NCI-H82 (cell line): ENCODE measurements at regions not wholly inside any gene's neighbourhood (a gene's known extent, or its start where the extent isn't known, plus 50 kb on each side); places are given as distances from the start of the nearest gene placed in this dataset.

ENCODE experiments used
- DNase-seq: peaks from one replicate; lab custom pipeline; 2025; lab: John Stamatoyannopoulos, UW

DNA sequence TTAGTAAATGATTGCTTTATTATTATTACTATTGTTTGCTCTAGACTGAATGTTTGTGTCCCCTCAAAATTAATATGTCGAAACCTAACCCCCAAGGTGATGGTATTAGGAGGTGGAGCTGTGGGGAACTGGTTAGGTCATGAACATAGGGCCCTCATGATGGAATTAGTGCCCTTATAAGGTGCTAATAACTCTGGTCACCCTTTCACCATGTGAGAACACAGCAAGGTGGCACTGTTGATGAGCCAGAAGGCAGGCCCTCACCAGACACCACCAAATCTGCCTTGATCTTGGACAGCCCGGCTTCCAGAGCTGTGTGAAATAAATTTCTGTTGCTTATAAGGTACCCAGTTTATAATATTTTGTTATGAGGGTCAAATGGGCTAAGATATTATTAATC lies 95.8 kb downstream of the BDNF start:
- DNase-seq = peak; percentile 3

DNA sequence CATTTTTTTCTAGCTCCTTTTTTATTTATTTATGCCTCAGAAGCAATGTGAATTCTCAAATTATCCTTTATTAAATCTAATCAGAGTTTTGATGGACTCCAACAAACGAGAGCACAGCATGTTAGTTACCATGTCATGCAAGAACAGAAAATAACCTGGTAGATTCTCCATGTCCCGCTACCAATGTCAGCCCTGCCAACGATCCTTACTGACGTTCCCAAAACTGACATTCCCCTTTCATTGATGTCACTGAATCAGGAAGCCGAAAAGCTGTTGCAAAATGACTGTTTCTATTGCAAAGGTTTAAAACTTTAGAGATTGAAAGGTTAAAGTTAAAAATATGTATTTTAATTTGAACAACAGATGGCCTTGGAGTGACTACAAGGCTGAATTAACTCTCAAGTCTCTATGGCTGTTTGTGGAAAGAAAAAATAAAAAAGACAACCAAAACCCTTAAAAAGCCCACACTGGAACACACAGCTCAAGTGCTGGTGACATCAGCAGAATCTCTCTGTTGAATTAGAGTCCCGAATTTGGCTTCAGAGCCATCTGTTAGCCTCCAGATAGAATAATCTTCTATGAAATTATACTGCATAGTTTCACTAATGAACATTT lies 96.8 kb downstream of the BDNF start:
- DNase-seq = no peak

DNA sequence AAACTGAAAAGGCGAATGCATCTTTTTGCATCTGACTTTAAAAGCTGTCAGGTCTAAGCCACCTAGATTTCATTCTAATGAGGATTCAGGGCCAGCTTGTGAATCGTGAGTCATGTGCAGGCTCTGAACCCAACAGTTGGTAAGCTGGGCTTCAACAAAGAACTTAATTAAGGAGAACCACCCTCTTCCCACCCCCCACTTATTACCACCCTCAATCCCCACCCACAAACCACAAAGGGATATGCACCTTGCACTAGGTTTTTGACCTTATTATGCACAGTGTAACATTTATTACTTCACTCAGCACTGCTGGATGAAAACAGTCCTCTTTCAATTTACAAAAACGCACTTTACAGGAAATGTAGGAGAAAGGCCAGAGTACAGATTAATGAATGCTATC lies 94.1 kb upstream of the LIN7C start:
- DNase-seq = peak; percentile 5

DNA sequence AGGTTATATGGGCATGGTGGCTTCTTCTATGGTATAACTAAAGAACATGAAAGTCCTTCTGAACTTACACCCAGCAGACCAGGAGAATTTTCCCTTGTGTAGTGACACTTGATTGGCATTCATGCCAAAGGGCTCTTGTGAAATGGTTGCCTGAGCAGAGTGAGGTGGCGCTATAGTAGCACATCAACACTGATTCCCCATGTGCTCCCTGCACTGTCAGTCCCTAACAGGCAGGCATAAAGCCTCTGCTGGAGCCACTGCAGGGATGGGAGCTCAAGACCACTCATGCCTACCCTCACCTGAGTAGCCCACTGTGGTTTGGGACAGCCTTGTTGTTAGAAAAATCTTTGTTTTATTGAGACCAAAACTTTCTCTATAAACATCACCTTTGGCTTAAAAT lies 92.6 kb upstream of the LIN7C start:
- no peak for DNase-seq

- no peak for DNase-seq
Observed at GRCh38 chr11:27596802-27597201, 90.2 kb upstream of the LIN7C start.

DNA sequence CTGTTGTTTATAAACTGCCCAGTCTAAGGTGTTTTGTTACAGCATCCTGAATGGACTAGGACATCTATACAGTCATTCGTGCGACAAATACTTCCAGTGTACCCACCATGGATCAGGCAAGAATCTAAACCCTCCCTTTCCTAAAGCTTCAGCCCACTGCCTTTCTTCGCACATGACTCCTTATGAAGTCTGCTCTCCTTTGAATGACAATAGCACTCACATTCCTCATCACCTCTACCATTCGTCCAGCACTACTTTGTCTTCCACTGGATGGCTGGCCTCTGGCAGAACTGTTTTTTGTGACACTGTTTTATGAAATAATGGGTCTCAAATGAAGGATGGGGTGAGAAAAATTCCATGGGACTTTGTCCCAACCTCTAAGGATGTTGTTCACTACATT lies 89.8 kb upstream of the LIN7C start:
- no peak for DNase-seq

- no peak for DNase-seq
Observed at GRCh38 chr11:27592098-27592780, 85.7 kb upstream of the LIN7C start.

- DNase-seq = no peak
Observed at GRCh38 chr11:27582621-27583020, 76.1 kb upstream of the LIN7C start.

- peak; percentile 74 for DNase-seq
Observed at GRCh38 chr11:27574342-27574741, 67.8 kb upstream of the LIN7C start.

DNA sequence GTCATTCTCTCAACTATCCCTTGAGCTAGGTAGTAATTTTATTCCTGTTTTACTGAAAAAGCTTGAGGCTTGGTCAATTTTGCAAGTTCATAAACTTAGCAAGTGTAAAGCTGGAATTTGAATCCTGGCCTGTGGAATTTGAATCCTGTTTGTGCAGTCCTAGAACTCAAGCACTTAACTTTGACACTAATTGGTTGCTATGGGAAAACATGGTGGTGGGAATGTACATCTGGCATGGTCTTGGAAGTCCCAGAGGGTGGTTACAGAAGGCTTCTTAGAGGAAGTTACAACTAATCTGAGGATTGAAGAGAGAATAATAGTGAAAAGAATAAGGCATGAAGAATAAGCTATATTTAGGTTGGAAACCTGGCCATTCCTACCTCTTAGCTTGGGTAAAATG lies 66.5 kb upstream of the LIN7C start:
- peak; percentile 24 for DNase-seq

GRCh38 chr11:27571154-27571810 lies 64.7 kb upstream of the LIN7C start:
- no peak for DNase-seq

DNA sequence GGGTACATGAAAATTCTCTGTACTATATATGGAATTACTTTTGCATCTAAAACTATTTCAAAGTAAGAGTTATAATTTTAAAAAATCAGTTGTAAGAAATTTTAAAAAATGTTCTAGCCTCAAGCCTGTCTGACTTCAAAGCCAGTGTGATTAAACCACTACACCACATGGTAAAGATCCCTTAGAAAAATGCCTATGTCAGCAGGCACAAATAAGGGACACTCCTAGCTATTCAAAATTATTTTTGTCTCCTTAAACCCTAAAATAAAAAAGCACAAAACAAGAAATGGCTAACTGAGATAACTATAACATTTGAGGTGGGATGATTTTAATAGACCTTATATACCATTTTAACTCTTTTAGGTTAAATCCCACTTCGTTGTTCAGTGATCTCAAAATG lies 64.0 kb upstream of the LIN7C start:
- DNase-seq = no peak

- no peak for DNase-seq
Observed at GRCh38 chr11:27563641-27564040, 57.1 kb upstream of the LIN7C start.

GRCh38 chr11:27563201-27563600 lies 56.6 kb upstream of the LIN7C start:
- DNase-seq = no peak

DNA sequence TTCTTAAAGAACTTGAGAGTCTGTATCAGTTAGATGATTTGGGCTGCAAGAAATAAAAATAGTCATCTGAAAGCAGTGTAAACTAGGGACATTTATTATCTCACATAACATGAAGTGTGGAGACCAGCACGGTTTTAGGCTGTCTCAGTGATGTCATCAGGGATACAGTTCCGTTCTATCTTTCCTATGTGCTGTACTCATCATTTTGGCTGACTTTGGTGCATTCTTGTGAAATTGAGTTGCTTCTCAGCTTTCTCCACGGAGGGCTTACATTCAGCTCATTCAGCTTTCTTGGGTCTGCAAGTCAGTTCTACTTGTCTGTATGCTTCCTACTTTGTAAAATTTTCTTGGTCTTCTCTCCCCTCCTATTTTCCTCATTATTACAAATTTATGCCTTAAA lies 51.8 kb upstream of the LIN7C start:
- DNase-seq = no peak

DNA sequence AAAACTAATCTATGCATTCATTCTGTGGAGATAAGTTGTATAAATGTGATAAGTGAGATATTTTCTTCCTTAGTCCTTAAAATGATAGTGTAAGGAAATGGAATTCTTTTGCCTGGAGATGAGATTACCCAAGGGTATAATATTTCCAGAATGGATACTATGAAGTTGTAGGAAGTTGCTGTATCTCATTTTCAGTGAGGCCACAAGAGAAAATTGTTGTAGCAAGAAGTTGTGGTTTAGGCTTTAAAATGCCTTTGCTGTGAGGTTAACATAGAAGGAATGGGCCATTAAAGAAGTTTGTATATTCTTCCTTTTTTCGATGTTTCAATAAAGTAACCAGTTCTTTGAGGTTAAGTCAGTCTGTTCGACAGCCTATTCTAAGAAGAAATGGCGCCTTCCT lies 50.7 kb upstream of the LIN7C start:
- DNase-seq = no peak
